GM19025 (cell line): ENCODE measurements at regions not wholly inside any gene's neighbourhood (a gene's known extent, or its start where the extent isn't known, plus 50 kb on each side); places are given as distances from the start of the nearest gene placed in this dataset.

Experiments used
- ATAC-seq: cut with Tn5 transposase; IDR thresholded peaks from one replicate; pipeline ENCODE4 v1.9.1; 2021; ENCODE audit warnings: mild to moderate bottlenecking, low read depth, moderate library complexity; ENCODE audit not compliant: unreplicated experiment

GRCh38 chr3:83971666-83972065 is 987.1 kb upstream of the CADM2 start:
- ATAC-seq = no peak

GRCh38 chr3:84008623-84009022 is 950.2 kb upstream of the CADM2 start:
- ATAC-seq = no peak

GRCh38 chr3:84023842-84024241 is 934.9 kb upstream of the CADM2 start:
- no peak for ATAC-seq

- no peak for ATAC-seq
Measured at GRCh38 chr3:84039099-84039498, 919.7 kb upstream of the CADM2 start.

- no peak for ATAC-seq
Measured at GRCh38 chr3:84042399-84043106, 916.2 kb upstream of the CADM2 start.

GRCh38 chr3:84066915-84067314 is 891.9 kb upstream of the CADM2 start:
- no peak for ATAC-seq

GRCh38 chr3:84073664-84074063 is 885.1 kb upstream of the CADM2 start:
- no peak for ATAC-seq

GRCh38 chr3:84074767-84075166 is 884.0 kb upstream of the CADM2 start:
- no peak for ATAC-seq

- no peak for ATAC-seq
Measured at GRCh38 chr3:84077479-84077878, 881.3 kb upstream of the CADM2 start.

- ATAC-seq = no peak
Measured at GRCh38 chr3:84082726-84083125, 876.1 kb upstream of the CADM2 start.

- no peak for ATAC-seq
Measured at GRCh38 chr3:84092907-84093306, 865.9 kb upstream of the CADM2 start.

- no peak for ATAC-seq
Measured at GRCh38 chr3:84096188-84096587, 862.6 kb upstream of the CADM2 start.

- no peak for ATAC-seq
Measured at GRCh38 chr3:84100861-84101260, 857.9 kb upstream of the CADM2 start.

- no peak for ATAC-seq
Measured at GRCh38 chr3:84108442-84108971, 850.3 kb upstream of the CADM2 start.

- no peak for ATAC-seq
Measured at GRCh38 chr3:84109911-84110310, 848.9 kb upstream of the CADM2 start.

- ATAC-seq = no peak
Measured at GRCh38 chr3:84110787-84111186, 848.0 kb upstream of the CADM2 start.

GRCh38 chr3:84125201-84125721 is 833.5 kb upstream of the CADM2 start:
- ATAC-seq = no peak

- ATAC-seq = no peak
Measured at GRCh38 chr3:84125760-84126159, 833.0 kb upstream of the CADM2 start.

- ATAC-seq = no peak
Measured at GRCh38 chr3:84126160-84126559, 832.6 kb upstream of the CADM2 start.

GRCh38 chr3:84128024-84128423 is 830.8 kb upstream of the CADM2 start:
- ATAC-seq = no peak

GRCh38 chr3:84136425-84136824 is 822.4 kb upstream of the CADM2 start:
- no peak for ATAC-seq

- ATAC-seq = no peak
Measured at GRCh38 chr3:84140631-84141030, 818.2 kb upstream of the CADM2 start.
